ENCODE measurements at regions not wholly inside any gene's neighbourhood (a gene's known extent, or its start where the extent isn't known, plus 50 kb on each side); places are given as distances from the start of the nearest gene placed in this dataset.
A peak's percentile ranks its signal among the peaks of the same experiment; 100 is the strongest.

DNA sequence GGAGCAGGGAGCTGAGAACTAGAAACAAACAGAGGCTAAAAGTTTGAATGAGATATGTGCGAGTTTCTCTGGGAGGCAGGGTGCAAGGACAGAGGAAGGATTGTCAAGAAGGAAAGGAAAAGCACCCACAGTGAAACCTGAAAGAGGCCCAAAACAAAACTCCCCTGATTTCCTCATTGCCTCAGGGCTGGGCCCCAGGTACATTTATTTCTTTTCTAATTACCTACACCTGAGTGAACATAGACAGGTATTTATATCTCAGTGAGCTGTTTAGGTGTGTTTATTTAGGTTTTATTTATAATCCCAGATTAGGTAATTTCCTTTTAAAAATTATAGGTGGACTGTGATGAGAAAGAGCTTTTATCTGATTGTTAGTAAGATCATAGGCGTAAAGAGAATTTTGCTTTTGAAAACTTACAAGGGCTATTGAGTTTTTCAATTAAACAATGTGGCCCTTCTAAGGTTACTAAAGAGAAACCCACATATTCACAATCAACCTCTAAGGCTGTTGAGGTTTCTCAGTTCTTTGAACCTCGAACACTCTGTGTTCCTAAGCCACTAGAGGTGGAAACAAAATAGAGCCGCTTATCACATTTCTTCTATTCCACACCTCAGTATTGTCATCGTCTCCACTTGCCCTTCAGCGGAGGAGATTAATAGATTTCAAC, 344.8 kb downstream of the ZNF608 start:
- H3K4me1 ChIP-seq (replicated peaks in 1 of 4; ENCODE audit: control insufficient read depth in 3 of 4, insufficient read depth in 4 of 4, low read length in 3 of 4), result peaks cover 0 to 3% (median 0%) of the 10 kb centered on the region in 4 experiments; a peak in 2 of 7 replicates
- H2AFZ ChIP-seq (ENCODE audit: low read length), result peak overlapping the region; percentile 71
- DNase-seq (ENCODE audit: low read depth in 1 of 2, low spot score in 2 of 2) (no peak), FAIRE-seq (no peak)
- no peaks in the 10 kb centered on the region for H3K79me2 ChIP-seq (ENCODE audit: control insufficient read depth in 1 of 2, insufficient read depth in 2 of 2, low read length in 2 of 2)
- no peak overlapping the region for H2BK5ac ChIP-seq (ENCODE audit: low read depth, low read length)
- no peak overlapping the region for H3K4ac ChIP-seq (replicated peaks; ENCODE audit: insufficient read length, low read depth, low read length)
- WGBS, 2 experiments (ENCODE audit: extremely low coverage in 1 of 2, insufficient coverage in 1 of 2, insufficient read length in 1 of 2, insufficient replicate concordance in 2 of 2, low coverage in 1 of 2, low lambda C conversion rate in 2 of 2, missing lambda C conversion rate in 1 of 2), result 95% methylated on average over 6 of the region's 6 CpGs; no CpG with 5 or more reads in 1 of the 2 experiments
- no peaks in the 10 kb centered on the region for H3K23me2 ChIP-seq (ENCODE audit: low read depth, low read length)
- H3K79me1 ChIP-seq (ENCODE audit: low read depth, low read length), result no peaks in the 10 kb centered on the region
- H4K8ac ChIP-seq (ENCODE audit: extremely low read depth, insufficient read depth, low read length), result no peak overlapping the region
- peak overlapping the region; percentile 93 for H2BK20ac ChIP-seq (ENCODE audit: low read length)
- ChIA-PET CTCF (ENCODE audit: partially characterized antibody) (interaction anchor here (0.9 kb wide), 1 partner anchor 59 kb away, joined by 3 read pairs; no protein-coding TSS in a partner anchor), POLR2A (ENCODE audit: partially characterized antibody) (no interaction called here)
- no peak for TF ChIP-seq SP1 (IDR thresholded peaks at IDR 0.05; ENCODE audit: low read depth, low read length)
- TF ChIP-seq RXRA (IDR thresholded peaks at IDR 0.05; ENCODE audit: insufficient read depth, low read depth, low read length), result no peak
- TF ChIP-seq CTBP2 (IDR thresholded peaks at IDR 0.05; ENCODE audit: borderline replicate concordance, insufficient read depth, insufficient read length, low read length), result no peak
- no peak for TF ChIP-seq POU5F1 (IDR thresholded peaks at IDR 0.05; ENCODE audit: low read depth, low read length)
- TF ChIP-seq CHD2 (IDR thresholded peaks at IDR 0.05; ENCODE audit: low read length), result no peak
- no peak for TF ChIP-seq HDAC2 (IDR thresholded peaks at IDR 0.05; ENCODE audit: borderline replicate concordance in 1 of 2, low read depth in 2 of 2, low read length in 2 of 2)
- TF ChIP-seq ZNF274 (IDR thresholded peaks at IDR 0.05; ENCODE audit: borderline replicate concordance, extremely low read depth, low read length), result no peak
- TF ChIP-seq KDM1A (IDR thresholded peaks at IDR 0.05; ENCODE audit: borderline replicate concordance, low read length), result no peak
- TF ChIP-seq YY1 (IDR thresholded peaks at IDR 0.05; ENCODE audit: low read depth, low read length), result no peak
- no peak for TF ChIP-seq RBBP5 (IDR thresholded peaks at IDR 0.05; ENCODE audit: borderline replicate concordance, low read depth, low read length)
- no peak for TF ChIP-seq EP300 (IDR thresholded peaks at IDR 0.05; ENCODE audit: borderline replicate concordance in 1 of 2, low read depth in 2 of 2, low read length in 2 of 2)
- TF ChIP-seq CHD1 (IDR thresholded peaks at IDR 0.05; ENCODE audit: low read depth, low read length), result no peak
- H2AK5ac ChIP-seq (ENCODE audit: low read depth, low read length), result no peak overlapping the region
- H3K36me3 ChIP-seq (ENCODE audit: control insufficient read depth in 2 of 4, insufficient read depth in 4 of 4, low read length in 3 of 4), result no peaks in the 10 kb centered on the region
- no peaks in the 10 kb centered on the region for H3K9me3 ChIP-seq (ENCODE audit: insufficient read depth in 2 of 2, low read depth in 1 of 2, low read length in 1 of 2)
- H2BK12ac ChIP-seq (ENCODE audit: low read depth, low read length), result no peak overlapping the region
- no peak overlapping the region for H3K27ac ChIP-seq (ENCODE audit: low read depth, low read length)
- no peak overlapping the region for H3K4me3 ChIP-seq (ENCODE audit: extremely low read depth in 1 of 4, insufficient read depth in 2 of 4, low read depth in 3 of 4, low read length in 4 of 4)
- H3K27me3 ChIP-seq (replicated peaks in 1 of 4; ENCODE audit: control insufficient read depth in 3 of 4, extremely low read depth in 1 of 4, insufficient read depth in 3 of 4, low read length in 3 of 4), result no peaks in the 10 kb centered on the region
- H3K9ac ChIP-seq (replicated peaks in 1 of 4; ENCODE audit: extremely low read depth in 1 of 4, low read depth in 3 of 4, low read length in 3 of 4), result no peak overlapping the region
- H4K5ac ChIP-seq (ENCODE audit: insufficient read length, low read depth, low read length), result no peak overlapping the region
- H4K91ac ChIP-seq (replicated peaks; ENCODE audit: insufficient read length, low read length), result no peak overlapping the region
- H3K14ac ChIP-seq (ENCODE audit: insufficient read length), result no peak overlapping the region
- H3K23ac ChIP-seq (ENCODE audit: insufficient read length), result no peak overlapping the region
- H4K20me1 ChIP-seq (replicated peaks in 1 of 2; ENCODE audit: control insufficient read depth in 1 of 2, insufficient read depth in 2 of 2, low read length in 2 of 2), result no peaks in the 10 kb centered on the region
- H3K4me2 ChIP-seq (ENCODE audit: insufficient read depth in 1 of 2, low read depth in 2 of 2, low read length in 2 of 2), result no peak overlapping the region
- no peak overlapping the region for H3K18ac ChIP-seq (ENCODE audit: extremely low read depth, low read length)
- peak overlapping the region; percentile 9 for H2BK120ac ChIP-seq (replicated peaks; ENCODE audit: low read depth, low read length)
- no peak overlapping the region for H3K56ac ChIP-seq (replicated peaks; ENCODE audit: insufficient read length, low read depth, low read length)
- no peak overlapping the region for H2BK15ac ChIP-seq (ENCODE audit: low read length)

Data from H1 (cell line).